ENCODE measurements at regions not wholly inside any gene's neighbourhood (a gene's known extent, or its start where the extent isn't known, plus 50 kb on each side); places are given as distances from the start of the nearest gene placed in this dataset.

DNA sequence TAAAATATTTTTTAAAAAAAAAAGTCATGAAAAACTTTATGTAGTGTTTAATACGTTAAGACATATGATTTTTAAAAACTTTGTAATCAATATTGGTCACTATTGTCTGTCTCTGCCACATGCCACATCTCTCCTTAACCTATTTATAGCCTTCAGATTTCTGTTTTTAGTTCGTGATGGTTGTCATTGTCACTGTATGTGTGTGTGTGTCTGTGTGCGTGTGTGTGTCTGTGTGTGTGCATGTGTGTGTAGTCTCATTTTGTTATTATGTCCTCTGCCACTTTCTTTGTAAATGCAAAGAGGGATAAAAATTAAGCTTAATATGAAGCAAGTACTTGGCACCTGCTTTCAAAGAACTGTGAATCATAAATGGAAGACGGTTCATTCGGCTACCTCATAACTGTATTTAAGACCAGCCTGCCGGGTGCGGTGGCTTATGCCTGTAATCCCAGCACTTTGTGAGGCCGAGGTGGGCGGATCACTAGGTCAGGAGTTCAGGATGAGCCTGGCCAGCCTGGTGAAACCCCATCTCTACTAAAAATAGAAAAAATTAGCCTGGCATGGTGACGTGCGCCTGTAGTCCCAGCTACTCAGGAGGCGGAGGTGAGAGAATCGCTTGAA is 354.0 kb downstream of the ARL4A start:
- TF ChIP-seq FOXP2 (optimal IDR thresholded peaks at IDR 0.05; ENCODE audit: borderline replicate concordance, extremely low read depth, extremely low read length, insufficient read depth), result no peak
- TF ChIP-seq, protein P1, sequence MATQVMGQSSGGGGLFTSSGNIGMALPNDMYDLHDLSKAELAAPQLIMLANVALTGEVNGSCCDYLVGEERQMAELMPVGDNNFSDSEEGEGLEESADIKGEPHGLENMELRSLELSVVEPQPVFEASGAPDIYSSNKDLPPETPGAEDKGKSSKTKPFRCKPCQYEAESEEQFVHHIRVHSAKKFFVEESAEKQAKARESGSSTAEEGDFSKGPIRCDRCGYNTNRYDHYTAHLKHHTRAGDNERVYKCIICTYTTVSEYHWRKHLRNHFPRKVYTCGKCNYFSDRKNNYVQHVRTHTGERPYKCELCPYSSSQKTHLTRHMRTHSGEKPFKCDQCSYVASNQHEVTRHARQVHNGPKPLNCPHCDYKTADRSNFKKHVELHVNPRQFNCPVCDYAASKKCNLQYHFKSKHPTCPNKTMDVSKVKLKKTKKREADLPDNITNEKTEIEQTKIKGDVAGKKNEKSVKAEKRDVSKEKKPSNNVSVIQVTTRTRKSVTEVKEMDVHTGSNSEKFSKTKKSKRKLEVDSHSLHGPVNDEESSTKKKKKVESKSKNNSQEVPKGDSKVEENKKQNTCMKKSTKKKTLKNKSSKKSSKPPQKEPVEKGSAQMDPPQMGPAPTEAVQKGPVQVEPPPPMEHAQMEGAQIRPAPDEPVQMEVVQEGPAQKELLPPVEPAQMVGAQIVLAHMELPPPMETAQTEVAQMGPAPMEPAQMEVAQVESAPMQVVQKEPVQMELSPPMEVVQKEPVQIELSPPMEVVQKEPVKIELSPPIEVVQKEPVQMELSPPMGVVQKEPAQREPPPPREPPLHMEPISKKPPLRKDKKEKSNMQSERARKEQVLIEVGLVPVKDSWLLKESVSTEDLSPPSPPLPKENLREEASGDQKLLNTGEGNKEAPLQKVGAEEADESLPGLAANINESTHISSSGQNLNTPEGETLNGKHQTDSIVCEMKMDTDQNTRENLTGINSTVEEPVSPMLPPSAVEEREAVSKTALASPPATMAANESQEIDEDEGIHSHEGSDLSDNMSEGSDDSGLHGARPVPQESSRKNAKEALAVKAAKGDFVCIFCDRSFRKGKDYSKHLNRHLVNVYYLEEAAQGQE (IDR thresholded peaks at IDR 0.05; ENCODE audit: insufficient read depth in 1 of 2, low read depth in 2 of 2, low read length in 2 of 2), result no peak
